SK-N-SH (cell line): ENCODE measurements at regions not wholly inside any gene's neighbourhood (a gene's known extent, or its start where the extent isn't known, plus 50 kb on each side); places are given as distances from the start of the nearest gene placed in this dataset.

Experiments used
- CHD2 ChIP-seq: fragments of 150-350 bp; IDR thresholded peaks from 2 replicates; pipeline ENCODE4 v1.6.1; 2018; ENCODE audit warnings: low read length; ENCODE audit not compliant: partially characterized antibody
- CTCF ChIP-seq: fragments of 200-600 bp; sonication (generic); IDR thresholded peaks from 2 replicates; pipeline ENCODE4 v1.6.1; 2017; ENCODE audit warnings: antibody characterized with exemption, mild to moderate bottlenecking, moderate library complexity
- EZH2phosphoT487 ChIP-seq: fragments of 200-600 bp; sonication (generic); IDR thresholded peaks from 2 replicates; pipeline ENCODE4 v1.6.1; 2017; ENCODE audit warnings: low read depth, mixed run types, mild to moderate bottlenecking, antibody characterized with exemption, moderate library complexity, borderline replicate concordance
- FOXM1 ChIP-seq: IDR thresholded peaks from 2 replicates; pipeline ENCODE4 v1.4.0; 2012; ENCODE audit warnings: low read depth, mild to moderate bottlenecking
- JUND ChIP-seq: IDR thresholded peaks from 2 replicates; pipeline ENCODE4 v1.4.0; 2012
- POLR2AphosphoS5 ChIP-seq: IDR thresholded peaks from 2 replicates; pipeline ENCODE4 v1.6.1; 2012; ENCODE audit warnings: low read depth, low read length
- RFX5 ChIP-seq: IDR thresholded peaks from 2 replicates; pipeline ENCODE4 v1.6.1; 2012; ENCODE audit warnings: mild to moderate bottlenecking, improper control_type of control experiment, low read length
- SIN3A ChIP-seq: IDR thresholded peaks from 2 replicates; pipeline ENCODE4 v1.6.1; 2012; ENCODE audit warnings: low read depth, mild to moderate bottlenecking, low read length, moderate library complexity, borderline replicate concordance
- YY1 ChIP-seq: IDR thresholded peaks from 2 replicates; pipeline ENCODE4 v1.4.0; 2012; ENCODE audit warnings: low read depth, mild to moderate bottlenecking
- ZBTB33 ChIP-seq: IDR thresholded peaks from 2 replicates; pipeline ENCODE4 v1.4.0; 2012; ENCODE audit warnings: low read depth, borderline replicate concordance

GRCh38 chr5:126274076-126274762, 149.0 kb upstream of the GRAMD2B start:
- TF ChIP-seq POLR2AphosphoS5 (no peak), CTCF (no peak), RFX5 (no peak), EZH2phosphoT487 (no peak), FOXM1 (no peak), JUND (no peak), YY1 (no peak), ZBTB33 (no peak), CHD2 (no peak), SIN3A (no peak)
